ENCODE measurements at regions not wholly inside any gene's neighbourhood (a gene's known extent, or its start where the extent isn't known, plus 50 kb on each side); places are given as distances from the start of the nearest gene placed in this dataset.

- TF ChIP-seq CEBPB (IDR thresholded peaks at IDR 0.05) (no peak), MAX (IDR thresholded peaks at IDR 0.05) (0 out of 2 replicates have a peak, but pooled peaks have one; percentile 14), RAD21 (IDR thresholded peaks at IDR 0.05; ENCODE audit: low read depth) (no peak; the same call in 1 of the 2 replicates), TAF1 (IDR thresholded peaks at IDR 0.05; ENCODE audit: low read depth) (no peak), EP300 (IDR thresholded peaks at IDR 0.05; ENCODE audit: borderline replicate concordance) (peak; percentile 77), CREB1 (IDR thresholded peaks at IDR 0.05; ENCODE audit: low read depth) (no peak), TEAD4 (IDR thresholded peaks at IDR 0.05) (peak; percentile 94), TCF12 (IDR thresholded peaks at IDR 0.05; ENCODE audit: low read depth) (peak; percentile 92)
Observed at GRCh38 chr13:106173346-106173745, 362.1 kb downstream of the EFNB2 start.
